Coronary artery (tissue), 2 donors: ENCODE measurements at regions not wholly inside any gene's neighbourhood (a gene's known extent, or its start where the extent isn't known, plus 50 kb on each side); places are given as distances from the start of the nearest gene placed in this dataset.

Source experiments
- DNase-seq: peaks from one replicate; pipeline ENCODE4 v3.0.0-alpha.2; 2017; ENCODE audit warnings: low spot score
- H3K27ac ChIP-seq, 2 donors: fragments of 200-600 bp; sonication (generic); one replicate each; pipeline ENCODE4 v1.5.1; 2016 to 2019
- H3K4me3 ChIP-seq: fragments of 200-600 bp; sonication (generic); 2 replicates; pipeline ENCODE4 v1.5.1; 2016; ENCODE audit warnings: mild to moderate bottlenecking, moderate library complexity
- TF ChIP-seq, protein P1 (sequence below): fragments of 200-600 bp; sonication (generic); IDR thresholded peaks from one replicate; pipeline ENCODE4 v1.5.1; 2019; ENCODE audit warnings: antibody characterized with exemption

- Histone ChIP-seq H3K27ac (no peak overlapping the region), H3K4me3 (no peak overlapping the region)
- TF ChIP-seq, protein P1, sequence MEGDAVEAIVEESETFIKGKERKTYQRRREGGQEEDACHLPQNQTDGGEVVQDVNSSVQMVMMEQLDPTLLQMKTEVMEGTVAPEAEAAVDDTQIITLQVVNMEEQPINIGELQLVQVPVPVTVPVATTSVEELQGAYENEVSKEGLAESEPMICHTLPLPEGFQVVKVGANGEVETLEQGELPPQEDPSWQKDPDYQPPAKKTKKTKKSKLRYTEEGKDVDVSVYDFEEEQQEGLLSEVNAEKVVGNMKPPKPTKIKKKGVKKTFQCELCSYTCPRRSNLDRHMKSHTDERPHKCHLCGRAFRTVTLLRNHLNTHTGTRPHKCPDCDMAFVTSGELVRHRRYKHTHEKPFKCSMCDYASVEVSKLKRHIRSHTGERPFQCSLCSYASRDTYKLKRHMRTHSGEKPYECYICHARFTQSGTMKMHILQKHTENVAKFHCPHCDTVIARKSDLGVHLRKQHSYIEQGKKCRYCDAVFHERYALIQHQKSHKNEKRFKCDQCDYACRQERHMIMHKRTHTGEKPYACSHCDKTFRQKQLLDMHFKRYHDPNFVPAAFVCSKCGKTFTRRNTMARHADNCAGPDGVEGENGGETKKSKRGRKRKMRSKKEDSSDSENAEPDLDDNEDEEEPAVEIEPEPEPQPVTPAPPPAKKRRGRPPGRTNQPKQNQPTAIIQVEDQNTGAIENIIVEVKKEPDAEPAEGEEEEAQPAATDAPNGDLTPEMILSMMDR = no peak
- no peak for DNase-seq
These were observed 270.3 kb upstream of the DCBLD2 start for GRCh38 chr3:99171800-99172199.

DNA sequence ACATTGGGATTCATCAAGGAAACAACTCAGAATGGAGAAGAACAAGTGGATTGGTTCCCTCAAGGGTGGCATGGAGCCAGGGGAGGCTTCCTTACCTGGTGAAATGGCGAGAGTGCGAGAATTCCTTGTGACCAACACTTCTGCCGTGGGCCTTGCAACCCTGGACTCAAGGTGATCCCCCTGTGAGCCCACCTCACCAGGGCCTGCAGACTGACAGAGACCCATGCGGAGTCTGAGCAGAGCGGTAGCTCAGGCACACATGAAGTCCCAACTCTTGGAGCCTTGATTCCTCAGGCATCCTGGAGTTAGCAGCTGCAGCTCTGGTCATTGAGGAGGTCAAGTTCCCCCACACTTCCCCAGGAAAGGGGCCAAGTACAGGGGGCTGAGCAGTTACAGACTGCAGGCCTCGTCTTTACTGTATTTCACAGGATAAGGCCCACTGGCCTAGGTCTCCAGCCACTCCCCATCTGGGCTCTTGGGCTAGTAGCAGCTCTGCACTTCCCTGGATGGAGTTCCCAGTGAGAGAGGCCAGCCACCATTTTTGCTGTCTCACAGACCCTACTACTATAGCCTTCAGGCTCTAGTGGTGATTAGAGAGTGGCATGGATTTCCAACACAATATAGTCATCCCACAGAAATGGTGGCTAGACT, 269.5 kb upstream of the DCBLD2 start:
- Histone ChIP-seq H3K27ac (no peak overlapping the region), H3K4me3 (no peak overlapping the region)
- TF ChIP-seq, protein P1 = no peak
- no peak for DNase-seq

GRCh38 chr3:99167071-99167470, 265.6 kb upstream of the DCBLD2 start:
- H3K4me3 ChIP-seq = no peak overlapping the region
- TF ChIP-seq, protein P1 = no peak
- no peak for DNase-seq
- no peak overlapping the region for H3K27ac ChIP-seq

DNA sequence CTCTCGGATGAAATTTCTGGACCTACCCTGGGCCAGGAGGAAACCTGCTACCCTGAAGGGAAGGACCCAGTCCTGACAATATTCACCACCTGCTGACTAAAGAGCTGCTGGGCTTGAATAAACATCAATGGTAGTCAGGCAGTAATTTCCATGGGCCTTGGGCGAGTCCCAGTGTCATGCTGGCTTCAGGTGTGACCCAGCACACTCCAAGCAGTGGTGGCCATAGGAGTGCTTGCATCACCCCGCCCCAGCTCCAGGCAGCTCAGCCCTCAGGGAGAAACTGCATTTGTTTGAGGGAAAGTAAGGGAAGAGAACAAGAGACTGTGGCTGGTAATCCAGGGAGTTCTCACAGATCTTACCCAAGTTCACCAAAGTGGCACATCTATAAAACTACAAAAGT, 261.8 kb upstream of the DCBLD2 start:
- DNase-seq = no peak
- TF ChIP-seq, protein P1 = no peak
- H3K27ac ChIP-seq = no peak overlapping the region
- no peak overlapping the region for H3K4me3 ChIP-seq

DNA sequence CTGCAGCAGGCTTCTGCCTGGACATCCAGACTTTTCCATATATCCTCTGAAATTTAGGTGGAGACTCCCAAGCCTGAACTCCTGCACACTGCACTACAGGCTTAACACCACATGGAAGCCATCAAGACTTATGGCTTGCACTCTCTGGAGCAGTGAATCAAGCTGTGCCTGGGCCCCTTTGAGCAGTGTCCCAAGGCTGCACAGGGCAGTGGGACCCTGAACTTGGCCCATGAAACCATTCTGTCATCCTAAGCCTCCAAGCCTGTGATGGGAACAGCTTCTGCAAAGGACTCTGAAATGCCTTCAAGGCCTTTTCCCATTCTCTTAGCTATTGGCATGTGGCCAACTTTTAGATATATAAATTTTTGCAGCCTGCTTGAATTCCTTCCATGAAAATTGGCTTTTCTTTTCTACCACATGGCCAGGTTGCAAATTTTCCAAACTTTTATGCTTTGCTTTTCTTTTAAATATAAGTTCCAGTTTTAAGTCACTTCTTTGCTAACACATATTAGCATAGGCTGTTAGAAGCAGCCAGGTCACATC, 257.8 kb upstream of the DCBLD2 start:
- TF ChIP-seq, protein P1 = no peak
- Histone ChIP-seq H3K4me3 (no peak overlapping the region), H3K27ac (no peak overlapping the region)
- DNase-seq = no peak

DNA sequence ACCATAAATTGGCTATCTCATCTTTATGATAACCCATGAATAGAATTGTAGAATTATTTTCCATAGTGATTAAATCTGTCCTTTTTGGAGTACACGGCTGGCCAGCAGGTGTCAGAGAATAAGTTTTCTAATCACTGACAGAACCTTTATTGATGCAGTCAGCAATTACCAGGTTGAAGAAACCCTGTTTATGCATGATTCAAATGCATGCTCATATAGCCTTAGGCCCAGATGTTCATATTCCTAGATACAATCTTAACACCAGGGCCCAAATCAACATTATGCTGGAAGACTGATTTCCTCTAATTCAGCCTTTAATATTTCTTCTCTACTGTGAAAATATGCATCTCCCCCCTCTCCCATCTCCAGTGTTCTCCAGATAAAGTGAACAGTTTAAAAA, 243.5 kb upstream of the DCBLD2 start:
- TF ChIP-seq, protein P1 = no peak
- DNase-seq = no peak
- H3K4me3 ChIP-seq = no peak overlapping the region
- H3K27ac ChIP-seq = no peak overlapping the region

DNA sequence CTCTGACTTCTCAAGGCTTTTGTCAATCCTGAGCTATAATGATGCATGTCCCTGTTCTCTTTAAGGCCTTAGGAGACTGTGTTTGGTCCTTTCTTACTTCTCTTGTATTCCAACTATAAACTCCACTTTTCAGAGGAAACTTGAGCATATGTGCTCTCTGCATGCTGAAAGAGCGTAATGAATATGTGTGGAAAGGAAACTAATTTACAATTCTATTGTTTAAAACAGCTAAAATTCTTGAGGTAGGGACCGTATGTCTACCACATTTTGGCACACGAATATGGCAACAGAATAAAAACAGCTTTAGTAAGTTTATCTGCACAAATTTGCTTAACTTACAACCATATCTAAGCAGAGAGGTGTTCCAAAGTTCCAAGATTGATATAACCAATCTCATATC, 242.0 kb upstream of the DCBLD2 start:
- Histone ChIP-seq H3K27ac (no peak overlapping the region), H3K4me3 (no peak overlapping the region)
- DNase-seq = no peak
- TF ChIP-seq, protein P1 = no peak
